Bone marrow (tissue), 2 donors: ENCODE measurements at regions not wholly inside any gene's neighbourhood (a gene's known extent, or its start where the extent isn't known, plus 50 kb on each side); places are given as distances from the start of the nearest gene placed in this dataset.
A peak's percentile ranks its signal among the peaks of the same experiment; 100 is the strongest.
"Not testable (repeated sequence)": the region's sequence is repeated elsewhere in the genome, so short reads cannot be mapped to it uniquely, and the experiment has no call there.

Experiments used
- DNase-seq, 2 donors: peaks; one replicate each; lab custom pipeline; 2025; lab: John Stamatoyannopoulos, UW

- no peak for DNase-seq
These were observed 683.7 kb upstream of the SOX9 start for GRCh38 chr17:71437166-71437565.

GRCh38 chr17:71438631-71439146 lies 682.1 kb upstream of the SOX9 start:
- DNase-seq = no peak

- no peak for DNase-seq
These were observed 680.3 kb upstream of the SOX9 start for GRCh38 chr17:71440513-71440912.

GRCh38 chr17:71441098-71441497 lies 679.7 kb upstream of the SOX9 start:
- DNase-seq = no peak

GRCh38 chr17:71444078-71444477 lies 676.7 kb upstream of the SOX9 start:
- DNase-seq = no peak

- no peak for DNase-seq
These were observed 674.0 kb upstream of the SOX9 start for GRCh38 chr17:71446645-71447437.

GRCh38 chr17:71447644-71448043 lies 673.2 kb upstream of the SOX9 start:
- no peak for DNase-seq

- not testable (repeated sequence) for DNase-seq
These were observed 670.2 kb upstream of the SOX9 start for GRCh38 chr17:71450657-71451056.

- DNase-seq = no peak
These were observed 666.9 kb upstream of the SOX9 start for GRCh38 chr17:71453876-71454422.

GRCh38 chr17:71455219-71455618 lies 665.6 kb upstream of the SOX9 start:
- no peak for DNase-seq

GRCh38 chr17:71458322-71458721 lies 662.5 kb upstream of the SOX9 start:
- no peak for DNase-seq

GRCh38 chr17:71460943-71461342 lies 659.9 kb upstream of the SOX9 start:
- no peak for DNase-seq

- DNase-seq = no peak
These were observed 659.2 kb upstream of the SOX9 start for GRCh38 chr17:71461498-71462169.

GRCh38 chr17:71464241-71464640 lies 656.6 kb upstream of the SOX9 start:
- DNase-seq = no peak

- no peak for DNase-seq
These were observed 656.1 kb upstream of the SOX9 start for GRCh38 chr17:71464751-71465150.

- DNase-seq = no peak
These were observed 653.1 kb upstream of the SOX9 start for GRCh38 chr17:71467719-71468118.

- DNase-seq = no peak
These were observed 650.8 kb upstream of the SOX9 start for GRCh38 chr17:71470062-71470461.

GRCh38 chr17:71472809-71473789 lies 647.7 kb upstream of the SOX9 start:
- peak in 1 of 2 donors; percentile 1 for DNase-seq

- no peak for DNase-seq
These were observed 643.5 kb upstream of the SOX9 start for GRCh38 chr17:71477356-71477755.

GRCh38 chr17:71480099-71480498 lies 640.7 kb upstream of the SOX9 start:
- DNase-seq = no peak

- no peak for DNase-seq
These were observed 638.2 kb upstream of the SOX9 start for GRCh38 chr17:71482625-71483024.

- no peak for DNase-seq
These were observed 636.3 kb upstream of the SOX9 start for GRCh38 chr17:71484546-71484945.
